Esophagus squamous epithelium (tissue), 5 donors: ENCODE measurements at regions not wholly inside any gene's neighbourhood (a gene's known extent, or its start where the extent isn't known, plus 50 kb on each side); places are given as distances from the start of the nearest gene placed in this dataset.

Experiments
- DNase-seq: peaks from one replicate; lab custom pipeline; 2025; lab: John Stamatoyannopoulos, UW
- H3K27ac ChIP-seq, 4 donors: fragments of 200-600 bp; sonication (generic); one replicate each; pipeline ENCODE4 v1.5.1; 2016 to 2019; ENCODE audit warnings: mild to moderate bottlenecking in 1 of 4
- H3K27me3 ChIP-seq, 4 donors: fragments of 200-600 bp; sonication (generic); 1 replicate in 3 of 4; 2 replicates in 1 of 4; pipeline versions ENCODE4 v1.5.1 to v1.6.0; 2017 to 2021; ENCODE audit warnings: antibody characterized with exemption in 1 of 4
- H3K36me3 ChIP-seq, 3 donors: fragments of 200-600 bp; sonication (generic); one replicate each; pipeline ENCODE4 v1.5.1; 2016 to 2019
- H3K4me1 ChIP-seq, 3 donors: fragments of 200-600 bp; sonication (generic); one replicate each; pipeline ENCODE4 v1.5.1; 2017 to 2019
- H3K4me3 ChIP-seq, 4 donors: fragments of 200-600 bp; sonication (generic); 1 replicate in 3 of 4; 2 replicates in 1 of 4; pipeline ENCODE4 v1.5.1; 2016 to 2019; ENCODE audit warnings: mild to moderate bottlenecking in 2 of 4, moderate library complexity in 1 of 4
- H3K9me3 ChIP-seq, 3 donors: fragments of 200-600 bp; sonication (generic); one replicate each; pipeline ENCODE4 v1.5.1; 2016 to 2019
- CTCF ChIP-seq, 6 experiments: fragments of 450-650 bp in 4 of 6; fragments of 200-600 bp in 2 of 6; sonication (generic) in 2 of 6; IDR thresholded peaks; one replicate each; pipeline ENCODE4 v1.5.1; 2016 to 2019; ENCODE audit warnings: antibody characterized with exemption in 6 of 6, mild to moderate bottlenecking in 4 of 6, moderate library complexity in 4 of 6
- POLR2A ChIP-seq, 4 donors: fragments of 450-650 bp; IDR thresholded peaks; one replicate each; pipeline ENCODE4 v1.6.1; 2017; ENCODE audit warnings: antibody characterized with exemption in 4 of 4, mild to moderate bottlenecking in 4 of 4, moderate library complexity in 3 of 4
- WGBS, 2 donors: methylation state at CpG; one replicate each; pipeline ENCODE4 v1.1.5; 2018; 5-methylcytosine and 5-hydroxymethylcytosine counted together
- intact Hi-C: fragments of 100-400 bp; cut with DNase I; formaldehyde crosslinking; loops from one replicate; pipeline ENCODE4 v1.15.0; 2022
- donor health status: DM: yes; HTN: yes; CAD: no.

GRCh38 chr5:110351430-110351829, 375.0 kb downstream of the TMEM232 start:
- no peak overlapping the region for H3K27ac ChIP-seq
- H3K27me3 ChIP-seq: no peaks in the 10 kb centered on the region
- TF ChIP-seq POLR2A (IDR thresholded peaks at IDR 0.05): no peak
- no peak for TF ChIP-seq CTCF (IDR thresholded peaks at IDR 0.05)

GRCh38 chr5:110354311-110354710, 372.2 kb downstream of the TMEM232 start:
- Histone ChIP-seq H3K27ac (no peak overlapping the region), H3K4me3 (no peak overlapping the region), H3K4me1 (no peaks in the 10 kb centered on the region), H3K9me3 (no peaks in the 10 kb centered on the region), H3K36me3 (no peaks in the 10 kb centered on the region), H3K27me3 (no peaks in the 10 kb centered on the region)
- TF ChIP-seq CTCF (IDR thresholded peaks at IDR 0.05): no peak
- no peak for TF ChIP-seq POLR2A (IDR thresholded peaks at IDR 0.05)
- WGBS, 2 donors: 15 to 51% methylated on average over 3 of the region's 3 CpGs
- no peak for DNase-seq
- intact Hi-C loops: no loop called here

More at GRCh38 chr5:110351430-110351829, 375.0 kb downstream of the TMEM232 start:
- intact Hi-C loops: no loop called here
- Histone ChIP-seq H3K4me3 (no peak overlapping the region), H3K4me1 (no peaks in the 10 kb centered on the region), H3K36me3 (no peaks in the 10 kb centered on the region), H3K9me3 (no peaks in the 10 kb centered on the region)
- DNase-seq: no peak

GRCh38 chr5:110354915-110355644, 371.4 kb downstream of the TMEM232 start:
- intact Hi-C loops: no loop called here
- 65 to 69% methylated on average over 8 of the region's 8 CpGs for WGBS, 2 donors
- H3K4me3 ChIP-seq: no peak overlapping the region
- no peaks in the 10 kb centered on the region for H3K27me3 ChIP-seq
- H3K36me3 ChIP-seq: no peaks in the 10 kb centered on the region
- no peak overlapping the region for H3K27ac ChIP-seq
- no peaks in the 10 kb centered on the region for H3K4me1 ChIP-seq
- no peaks in the 10 kb centered on the region for H3K9me3 ChIP-seq
- no peak for DNase-seq
- TF ChIP-seq POLR2A (IDR thresholded peaks at IDR 0.05) (no peak), CTCF (IDR thresholded peaks at IDR 0.05) (no peak)

GRCh38 chr5:110356677-110357076, 369.8 kb downstream of the TMEM232 start:
- H3K4me3 ChIP-seq: no peak overlapping the region
- H3K9me3 ChIP-seq: no peaks in the 10 kb centered on the region
- H3K4me1 ChIP-seq: no peaks in the 10 kb centered on the region
- 67 to 73% methylated on average over 2 of the region's 2 CpGs for WGBS, 2 donors
- TF ChIP-seq POLR2A (IDR thresholded peaks at IDR 0.05): no peak
- no peak for TF ChIP-seq CTCF (IDR thresholded peaks at IDR 0.05)
- intact Hi-C loops: no loop called here
- no peak for DNase-seq
- H3K36me3 ChIP-seq: no peaks in the 10 kb centered on the region
- no peak overlapping the region for H3K27ac ChIP-seq
- no peaks in the 10 kb centered on the region for H3K27me3 ChIP-seq

- DNase-seq: no peak
- intact Hi-C loops: no loop called here
- TF ChIP-seq POLR2A (IDR thresholded peaks at IDR 0.05): no peak
- TF ChIP-seq CTCF (IDR thresholded peaks at IDR 0.05): no peak
- Histone ChIP-seq H3K4me3 (no peak overlapping the region), H3K9me3 (no peaks in the 10 kb centered on the region), H3K27ac (no peak overlapping the region), H3K4me1 (no peaks in the 10 kb centered on the region), H3K36me3 (no peaks in the 10 kb centered on the region), H3K27me3 (no peaks in the 10 kb centered on the region)
- WGBS, 2 donors: 47% methylated on average over 1 of the region's 1 CpG; no CpG with 5 or more reads in 1 of the 2 donors
These were observed 367.2 kb downstream of the TMEM232 start for GRCh38 chr5:110359221-110359620.
